OCI-LY1 (cell line): ENCODE measurements at regions not wholly inside any gene's neighbourhood (a gene's known extent, or its start where the extent isn't known, plus 50 kb on each side); places are given as distances from the start of the nearest gene placed in this dataset.

ENCODE experiments used
- H2AFZ ChIP-seq: fragments of 200-600 bp; sonication (generic), shearing (Covaris generic); 2 replicates; pipeline ENCODE4 v1.6.0; 2014; ENCODE audit warnings: antibody characterized with exemption, mild to moderate bottlenecking, low read length
- H3F3A ChIP-seq: fragments of 200-600 bp; sonication (generic), shearing (Covaris generic); 2 replicates; pipeline ENCODE4 v1.6.0; 2014; ENCODE audit warnings: mild to moderate bottlenecking, antibody characterized with exemption, low read length, moderate library complexity; ENCODE audit not compliant: insufficient read depth
- H3K27ac ChIP-seq: fragments of 200-600 bp; sonication (generic); 2 replicates; pipeline ENCODE4 v1.5.1; 2014; ENCODE audit warnings: low read length, mixed run types, mild to moderate bottlenecking, low read depth; ENCODE audit not compliant: poor library complexity, severe bottlenecking
- H3K27me3 ChIP-seq: fragments of 200-600 bp; sonication (generic); 2 replicates; pipeline ENCODE4 v1.6.0; 2014; ENCODE audit warnings: antibody characterized with exemption, mild to moderate bottlenecking, low read length, moderate library complexity; ENCODE audit not compliant: insufficient read depth
- H3K36me3 ChIP-seq: fragments of 200-600 bp; sonication (generic); 2 replicates; pipeline ENCODE4 v1.6.1; 2014; ENCODE audit warnings: mild to moderate bottlenecking, antibody characterized with exemption, low read length, moderate library complexity, mixed read lengths; ENCODE audit not compliant: insufficient read depth
- H3K4me1 ChIP-seq: fragments of 200-600 bp; sonication (generic); 2 replicates; pipeline ENCODE4 v1.5.1; 2014; ENCODE audit warnings: mild to moderate bottlenecking, low read length, moderate library complexity; ENCODE audit not compliant: insufficient read depth, severe bottlenecking
- H3K4me2 ChIP-seq: fragments of 200-600 bp; sonication (generic), shearing (Covaris generic); 2 replicates; pipeline ENCODE4 v1.6.1; 2014; ENCODE audit warnings: low read length
- H3K4me3 ChIP-seq: fragments of 200-600 bp; sonication (generic); 2 replicates; pipeline ENCODE4 v1.5.1; 2014; ENCODE audit warnings: low read length, low read depth, mild to moderate bottlenecking, mixed read lengths; ENCODE audit not compliant: poor library complexity, severe bottlenecking
- H3K79me2 ChIP-seq: fragments of 200-600 bp; shearing (Covaris generic); 2 replicates; pipeline ENCODE4 v1.6.1; 2016; ENCODE audit warnings: mixed run types, low read length, mixed read lengths; ENCODE audit not compliant: insufficient read depth
- H3K9ac ChIP-seq: fragments of 200-600 bp; sonication (generic), shearing (Covaris generic); 2 replicates; pipeline ENCODE4 v1.6.1; 2014; ENCODE audit warnings: mild to moderate bottlenecking, low read length, mixed read lengths
- H3K9me2 ChIP-seq: fragments of 200-600 bp; sonication (generic), shearing (Covaris generic); 2 replicates; pipeline ENCODE4 v1.6.1; 2014; ENCODE audit warnings: low read depth, mild to moderate bottlenecking, low read length, mixed read lengths
- H3K9me3 ChIP-seq: fragments of 200-600 bp; shearing (Covaris generic); 2 replicates; pipeline ENCODE4 v1.6.1; 2014; ENCODE audit warnings: low read length, mixed read lengths
- H4K20me1 ChIP-seq: fragments of 200-600 bp; sonication (generic), shearing (Covaris generic); 2 replicates; pipeline ENCODE4 v1.6.0; 2016; ENCODE audit warnings: mild to moderate bottlenecking, low read length; ENCODE audit not compliant: insufficient read depth
- EZH2 ChIP-seq: fragments of 200-600 bp; sonication (generic), shearing (Covaris generic); IDR thresholded peaks from 2 replicates; pipeline ENCODE4 v1.8.0; 2017; ENCODE audit warnings: borderline replicate concordance, mixed run types, mild to moderate bottlenecking, antibody characterized with exemption, low read length, moderate library complexity, mixed read lengths
- TF ChIP-seq, protein P1 (sequence below): fragments of 200-600 bp; sonication (generic), shearing (Covaris generic); IDR thresholded peaks from 2 replicates; pipeline ENCODE4 v1.5.1; 2017; ENCODE audit warnings: mild to moderate bottlenecking, antibody characterized with exemption, low read length, moderate library complexity, mixed read lengths

- Histone ChIP-seq H3K36me3 (no peaks in the 10 kb centered on the region), H3K9ac (no peak overlapping the region), H3K4me3 (no peak overlapping the region), H3F3A (no peaks in the 10 kb centered on the region), H3K27ac (no peak overlapping the region), H4K20me1 (no peaks in the 10 kb centered on the region), H2AFZ (no peak overlapping the region), H3K9me2 (no peaks in the 10 kb centered on the region), H3K4me1 (no peaks in the 10 kb centered on the region), H3K9me3 (no peaks in the 10 kb centered on the region), H3K79me2 (no peaks in the 10 kb centered on the region), H3K27me3 (no peaks in the 10 kb centered on the region), H3K4me2 (no peak overlapping the region)
- TF ChIP-seq, protein P1, sequence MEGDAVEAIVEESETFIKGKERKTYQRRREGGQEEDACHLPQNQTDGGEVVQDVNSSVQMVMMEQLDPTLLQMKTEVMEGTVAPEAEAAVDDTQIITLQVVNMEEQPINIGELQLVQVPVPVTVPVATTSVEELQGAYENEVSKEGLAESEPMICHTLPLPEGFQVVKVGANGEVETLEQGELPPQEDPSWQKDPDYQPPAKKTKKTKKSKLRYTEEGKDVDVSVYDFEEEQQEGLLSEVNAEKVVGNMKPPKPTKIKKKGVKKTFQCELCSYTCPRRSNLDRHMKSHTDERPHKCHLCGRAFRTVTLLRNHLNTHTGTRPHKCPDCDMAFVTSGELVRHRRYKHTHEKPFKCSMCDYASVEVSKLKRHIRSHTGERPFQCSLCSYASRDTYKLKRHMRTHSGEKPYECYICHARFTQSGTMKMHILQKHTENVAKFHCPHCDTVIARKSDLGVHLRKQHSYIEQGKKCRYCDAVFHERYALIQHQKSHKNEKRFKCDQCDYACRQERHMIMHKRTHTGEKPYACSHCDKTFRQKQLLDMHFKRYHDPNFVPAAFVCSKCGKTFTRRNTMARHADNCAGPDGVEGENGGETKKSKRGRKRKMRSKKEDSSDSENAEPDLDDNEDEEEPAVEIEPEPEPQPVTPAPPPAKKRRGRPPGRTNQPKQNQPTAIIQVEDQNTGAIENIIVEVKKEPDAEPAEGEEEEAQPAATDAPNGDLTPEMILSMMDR: no peak
- no peak for TF ChIP-seq EZH2
Measured at GRCh38 chr6:92169506-92169905, 1249.9 kb downstream of the EPHA7 start.

GRCh38 chr6:92166666-92167065 lies 1252.7 kb downstream of the EPHA7 start:
- Histone ChIP-seq H3K36me3 (no peaks in the 10 kb centered on the region), H3K79me2 (no peaks in the 10 kb centered on the region), H4K20me1 (no peaks in the 10 kb centered on the region), H3K9me3 (no peaks in the 10 kb centered on the region), H3K4me1 (no peaks in the 10 kb centered on the region), H2AFZ (no peak overlapping the region), H3K9me2 (no peaks in the 10 kb centered on the region), H3K4me3 (no peak overlapping the region), H3F3A (no peaks in the 10 kb centered on the region), H3K27ac (no peak overlapping the region), H3K9ac (no peak overlapping the region), H3K27me3 (no peaks in the 10 kb centered on the region), H3K4me2 (no peak overlapping the region)
- TF ChIP-seq, protein P1: no peak
- no peak for TF ChIP-seq EZH2

DNA sequence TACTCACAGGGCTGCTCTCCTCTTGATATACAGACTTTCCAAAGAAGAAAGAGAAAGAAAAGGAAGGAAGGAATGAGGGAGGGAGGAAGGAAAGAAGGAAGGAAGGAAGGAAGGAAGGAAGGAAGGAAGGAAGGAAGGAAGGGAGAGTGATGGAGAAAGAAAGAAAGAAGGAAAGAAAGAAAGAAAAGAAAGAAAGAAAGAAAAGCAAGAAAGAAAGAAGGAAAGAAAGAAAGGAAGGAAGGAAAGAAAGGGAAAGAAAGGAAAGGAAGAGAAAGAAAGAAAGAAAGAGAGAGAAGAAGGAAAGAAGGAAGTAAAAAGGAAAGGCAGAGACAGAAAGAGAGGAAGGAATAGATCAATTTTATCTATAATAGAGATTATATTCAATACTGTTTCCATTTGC lies 1257.4 kb downstream of the EPHA7 start:
- no peaks in the 10 kb centered on the region for H3K36me3 ChIP-seq
- no peaks in the 10 kb centered on the region for H3F3A ChIP-seq
- no peak overlapping the region for H2AFZ ChIP-seq
- no peak for TF ChIP-seq EZH2
- TF ChIP-seq, protein P1: no peak
- H3K27ac ChIP-seq: no peak overlapping the region
- H4K20me1 ChIP-seq: no peaks in the 10 kb centered on the region
- H3K4me1 ChIP-seq: no peaks in the 10 kb centered on the region
- H3K79me2 ChIP-seq: no peaks in the 10 kb centered on the region
- no peak overlapping the region for H3K4me3 ChIP-seq
- H3K27me3 ChIP-seq: no peaks in the 10 kb centered on the region
- no peak overlapping the region for H3K4me2 ChIP-seq
- H3K9ac ChIP-seq: no peak overlapping the region
- no peaks in the 10 kb centered on the region for H3K9me2 ChIP-seq
- no peaks in the 10 kb centered on the region for H3K9me3 ChIP-seq
